ENCODE measurements at regions not wholly inside any gene's neighbourhood (a gene's known extent, or its start where the extent isn't known, plus 50 kb on each side); places are given as distances from the start of the nearest gene placed in this dataset.

DNA sequence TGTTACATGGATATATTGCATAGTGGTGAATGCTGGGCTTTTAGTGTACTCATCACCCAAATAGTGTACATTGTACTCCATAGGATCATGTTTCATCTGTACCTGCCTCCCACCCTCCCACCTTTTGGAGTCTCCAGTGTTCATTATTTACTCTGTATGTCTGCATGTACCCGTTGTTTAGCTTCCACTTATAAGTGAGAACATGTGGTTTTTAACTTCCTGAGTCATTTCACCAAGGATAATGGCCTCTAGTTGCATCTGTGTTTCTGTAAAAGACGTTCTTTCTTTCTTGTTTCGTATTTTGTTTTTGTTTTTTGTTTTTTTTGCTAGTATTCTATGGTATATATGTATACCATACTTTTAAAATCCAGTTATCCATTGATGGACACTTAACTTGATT, 107.5 kb downstream of the MSTN start:
- Histone ChIP-seq H3K27me3 (ENCODE audit: insufficient read depth, low read depth) (no peaks in the 10 kb centered on the region), H3K79me2 (ENCODE audit: insufficient read depth, low read depth) (no peaks in the 10 kb centered on the region), H3K36me3 (ENCODE audit: insufficient read depth) (no peaks in the 10 kb centered on the region), H2AFZ (ENCODE audit: low read depth) (peak overlapping the region; percentile 2; the same call in 1 of the 2 replicates), H3K4me2 (peak overlapping the region; percentile 33), H3K4me3 (IDR thresholded peaks at IDR 0.05; ENCODE audit: insufficient read depth, low read depth, low read length) (no peak overlapping the region), H3K9ac (no peak overlapping the region), H4K20me1 (ENCODE audit: insufficient read depth) (no peaks in the 10 kb centered on the region), H3K4me1 (ENCODE audit: low read depth, poor library complexity, severe bottlenecking) (peaks cover 56% of the 10 kb centered on the region), H3K27ac (no peak overlapping the region; the same call in 1 of the 2 replicates)
- TF ChIP-seq CTCF (conservative IDR thresholded peaks at IDR 0.05; ENCODE audit: low read depth, low read length), result no peak

GRCh38 chr2:189952536-189953109, 109.9 kb downstream of the MSTN start:
- peak overlapping the region; percentile 31 for H2AFZ ChIP-seq (ENCODE audit: low read depth)
- no peak overlapping the region for H3K4me3 ChIP-seq (IDR thresholded peaks at IDR 0.05; ENCODE audit: insufficient read depth, low read depth, low read length)
- no peaks in the 10 kb centered on the region for H4K20me1 ChIP-seq (ENCODE audit: insufficient read depth)
- peaks cover 42% of the 10 kb centered on the region for H3K4me1 ChIP-seq (ENCODE audit: low read depth, poor library complexity, severe bottlenecking)
- no peaks in the 10 kb centered on the region for H3K79me2 ChIP-seq (ENCODE audit: insufficient read depth, low read depth)
- H3K27me3 ChIP-seq (ENCODE audit: insufficient read depth, low read depth), result no peaks in the 10 kb centered on the region
- H3K9ac ChIP-seq, result no peak overlapping the region
- peak overlapping the region; percentile 48 for H3K4me2 ChIP-seq
- H3K27ac ChIP-seq, result peak overlapping the region; percentile 26; the same call in 1 of the 2 replicates
- TF ChIP-seq CTCF (conservative IDR thresholded peaks at IDR 0.05; ENCODE audit: low read depth, low read length), result no peak
- no peaks in the 10 kb centered on the region for H3K36me3 ChIP-seq (ENCODE audit: insufficient read depth)

DNA sequence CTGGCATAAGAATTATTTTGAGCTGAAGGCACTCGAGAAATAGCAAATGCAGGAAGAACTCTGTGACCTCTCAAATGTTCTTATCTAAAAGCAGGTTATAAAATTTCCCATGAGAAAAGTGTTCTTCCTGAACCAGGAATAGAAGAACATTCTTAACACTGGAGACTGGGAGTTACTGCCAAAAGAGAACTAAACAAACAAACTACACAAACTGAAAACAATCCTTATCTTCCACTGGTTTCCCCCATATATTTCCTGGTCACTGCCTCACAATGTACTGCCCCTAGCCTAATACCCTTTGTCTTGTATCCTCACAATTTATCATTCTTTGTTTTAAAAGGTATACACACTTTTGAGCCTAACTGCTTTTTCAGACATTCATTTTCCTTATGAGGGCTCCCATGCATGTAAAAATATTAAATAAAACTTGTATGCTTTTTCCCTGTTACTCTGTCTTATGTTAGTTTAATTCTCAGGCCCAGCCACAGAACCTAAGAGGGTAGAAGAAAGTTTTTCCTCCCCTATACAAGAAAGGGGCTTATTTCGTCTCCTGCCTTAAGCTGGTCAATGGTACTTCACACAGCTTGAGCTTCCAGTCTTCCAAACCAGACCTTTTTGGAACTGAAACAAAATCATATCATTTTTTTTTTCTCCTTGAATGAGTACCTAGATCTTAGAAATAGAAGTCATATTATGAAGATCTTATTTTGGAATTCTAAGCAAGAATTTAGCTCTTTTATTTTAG, 110.6 kb downstream of the MSTN start:
- Histone ChIP-seq H3K4me1 (ENCODE audit: low read depth, poor library complexity, severe bottlenecking) (peaks cover 42% of the 10 kb centered on the region), H4K20me1 (ENCODE audit: insufficient read depth) (no peaks in the 10 kb centered on the region), H3K79me2 (ENCODE audit: insufficient read depth, low read depth) (no peaks in the 10 kb centered on the region), H3K4me2 (peak overlapping the region; percentile 48), H3K9ac (no peak overlapping the region), H3K27me3 (ENCODE audit: insufficient read depth, low read depth) (no peaks in the 10 kb centered on the region), H3K4me3 (IDR thresholded peaks at IDR 0.05; ENCODE audit: insufficient read depth, low read depth, low read length) (no peak overlapping the region), H3K27ac (peak overlapping the region; percentile 26; the same call in 1 of the 2 replicates), H2AFZ (ENCODE audit: low read depth) (peak overlapping the region; percentile 6; the same call in 1 of the 2 replicates), H3K36me3 (ENCODE audit: insufficient read depth) (no peaks in the 10 kb centered on the region)
- TF ChIP-seq CTCF (conservative IDR thresholded peaks at IDR 0.05; ENCODE audit: low read depth, low read length), result no peak

DNA sequence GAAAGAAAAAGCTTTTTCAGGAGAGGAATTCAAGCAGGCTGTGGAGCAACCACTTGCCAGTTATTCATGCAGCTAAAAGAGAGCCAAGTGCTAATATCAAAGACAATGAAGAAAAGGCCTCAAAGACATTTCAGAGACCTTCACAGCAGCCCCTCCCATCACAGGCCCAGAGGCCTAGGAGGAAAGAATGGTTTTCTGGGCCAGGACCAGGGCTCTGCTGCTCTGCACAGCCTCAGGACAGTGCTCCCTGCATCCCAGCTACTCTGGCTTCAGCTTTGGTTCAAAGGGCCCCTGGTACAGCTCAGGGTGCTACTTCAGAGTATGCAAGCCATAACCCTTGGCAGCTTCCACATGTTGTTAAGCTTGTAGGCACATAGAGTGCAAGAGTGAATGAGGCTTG, 119.5 kb downstream of the MSTN start:
- no peak overlapping the region for H3K4me2 ChIP-seq
- TF ChIP-seq CTCF (conservative IDR thresholded peaks at IDR 0.05; ENCODE audit: low read depth, low read length), result no peak
- H3K79me2 ChIP-seq (ENCODE audit: insufficient read depth, low read depth), result no peaks in the 10 kb centered on the region
- H3K27me3 ChIP-seq (ENCODE audit: insufficient read depth, low read depth), result no peaks in the 10 kb centered on the region
- no peaks in the 10 kb centered on the region for H3K36me3 ChIP-seq (ENCODE audit: insufficient read depth)
- no peaks in the 10 kb centered on the region for H4K20me1 ChIP-seq (ENCODE audit: insufficient read depth)
- no peak overlapping the region for H3K27ac ChIP-seq
- H2AFZ ChIP-seq (ENCODE audit: low read depth), result no peak overlapping the region
- H3K4me3 ChIP-seq (IDR thresholded peaks at IDR 0.05; ENCODE audit: insufficient read depth, low read depth, low read length), result no peak overlapping the region
- H3K4me1 ChIP-seq (ENCODE audit: low read depth, poor library complexity, severe bottlenecking), result no peaks in the 10 kb centered on the region
- no peak overlapping the region for H3K9ac ChIP-seq

All from KMS-11 (cell line).